AG04449 (cell line): ENCODE measurements at regions not wholly inside any gene's neighbourhood (a gene's known extent, or its start where the extent isn't known, plus 50 kb on each side); places are given as distances from the start of the nearest gene placed in this dataset.

Source experiments
- CTCF ChIA-PET: fragments of 350-600 bp; formaldehyde crosslinking; extraction: SDS; loops from one replicate; lab custom pipeline; 2021; ENCODE audit warnings: antibody characterized with exemption; lab: Yijun Ruan, JAX
- POLR2A ChIA-PET: fragments of 400-600, 350-600 bp; formaldehyde crosslinking; extraction: SDS; loops from one replicate; lab custom pipeline; 2020; ENCODE audit warnings: antibody characterized with exemption, inconsistent platforms; lab: Yijun Ruan, JAX
- DNase-seq: peaks from one replicate; pipeline ENCODE4 v3.0.0-alpha.2; 2010; ENCODE audit warnings: low read depth, low spot score
- H3K4me3 ChIP-seq: 2 replicates; pipeline ENCODE4 v1.5.1; 2011; ENCODE audit warnings: low read depth, mild to moderate bottlenecking, control low read depth, low read length
- TF ChIP-seq, protein P1 (sequence below): IDR thresholded peaks from one replicate; pipeline ENCODE4 v1.5.1; 2011; ENCODE audit warnings: mild to moderate bottlenecking, moderate library complexity, low read length, control low read depth, inconsistent platforms; ENCODE audit not compliant: insufficient read depth; ENCODE audit errors: missing control alignments

DNA sequence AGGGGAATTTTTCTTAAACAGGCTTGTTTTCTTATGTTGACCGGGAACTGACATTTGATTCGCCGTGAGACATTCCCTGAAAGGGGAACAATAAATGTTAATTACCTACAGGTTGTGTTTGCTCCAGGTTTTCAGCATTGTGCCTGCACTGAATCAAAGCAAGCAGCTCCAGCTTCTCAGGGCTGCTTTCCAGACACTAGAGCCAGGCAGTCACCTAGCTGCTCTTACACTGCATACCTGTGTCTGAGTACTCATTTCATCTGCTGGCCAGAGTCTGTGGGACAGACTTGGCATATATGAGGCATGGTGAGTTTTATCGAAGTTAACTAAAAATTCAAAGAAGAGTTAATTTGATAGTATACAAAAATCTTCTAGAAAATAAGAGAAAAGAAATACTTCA is 951.8 kb upstream of the MAP3K7 start:
- ChIA-PET CTCF (no interaction called here), POLR2A (no interaction called here)

DNA sequence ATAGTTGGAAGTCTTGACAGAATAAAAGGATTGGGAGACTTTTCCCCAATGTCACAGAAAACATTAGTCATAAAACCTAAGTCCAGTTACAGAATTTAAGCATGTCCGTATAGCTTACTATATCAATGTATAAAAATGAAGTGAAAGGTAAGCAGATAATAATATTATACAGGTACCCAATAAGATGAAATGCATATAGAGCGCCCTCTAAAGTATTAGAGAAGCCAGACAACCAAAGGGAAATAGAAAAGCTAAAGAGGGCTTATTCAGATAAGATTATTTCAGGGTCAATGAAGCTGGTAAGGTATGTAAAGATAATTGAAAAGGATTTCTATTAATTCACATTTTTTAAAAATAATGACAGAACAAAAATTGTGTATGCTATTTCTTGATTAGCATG is 947.7 kb upstream of the MAP3K7 start:
- no peak for DNase-seq
- TF ChIP-seq, protein P1, sequence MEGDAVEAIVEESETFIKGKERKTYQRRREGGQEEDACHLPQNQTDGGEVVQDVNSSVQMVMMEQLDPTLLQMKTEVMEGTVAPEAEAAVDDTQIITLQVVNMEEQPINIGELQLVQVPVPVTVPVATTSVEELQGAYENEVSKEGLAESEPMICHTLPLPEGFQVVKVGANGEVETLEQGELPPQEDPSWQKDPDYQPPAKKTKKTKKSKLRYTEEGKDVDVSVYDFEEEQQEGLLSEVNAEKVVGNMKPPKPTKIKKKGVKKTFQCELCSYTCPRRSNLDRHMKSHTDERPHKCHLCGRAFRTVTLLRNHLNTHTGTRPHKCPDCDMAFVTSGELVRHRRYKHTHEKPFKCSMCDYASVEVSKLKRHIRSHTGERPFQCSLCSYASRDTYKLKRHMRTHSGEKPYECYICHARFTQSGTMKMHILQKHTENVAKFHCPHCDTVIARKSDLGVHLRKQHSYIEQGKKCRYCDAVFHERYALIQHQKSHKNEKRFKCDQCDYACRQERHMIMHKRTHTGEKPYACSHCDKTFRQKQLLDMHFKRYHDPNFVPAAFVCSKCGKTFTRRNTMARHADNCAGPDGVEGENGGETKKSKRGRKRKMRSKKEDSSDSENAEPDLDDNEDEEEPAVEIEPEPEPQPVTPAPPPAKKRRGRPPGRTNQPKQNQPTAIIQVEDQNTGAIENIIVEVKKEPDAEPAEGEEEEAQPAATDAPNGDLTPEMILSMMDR = no peak
- no peak overlapping the region for H3K4me3 ChIP-seq
- ChIA-PET CTCF (no interaction called here), POLR2A (no interaction called here)

More for the DNA sequence above, 951.8 kb upstream of the MAP3K7 start:
- TF ChIP-seq, protein P1 = no peak
- no peak for DNase-seq
- no peak overlapping the region for H3K4me3 ChIP-seq

DNA sequence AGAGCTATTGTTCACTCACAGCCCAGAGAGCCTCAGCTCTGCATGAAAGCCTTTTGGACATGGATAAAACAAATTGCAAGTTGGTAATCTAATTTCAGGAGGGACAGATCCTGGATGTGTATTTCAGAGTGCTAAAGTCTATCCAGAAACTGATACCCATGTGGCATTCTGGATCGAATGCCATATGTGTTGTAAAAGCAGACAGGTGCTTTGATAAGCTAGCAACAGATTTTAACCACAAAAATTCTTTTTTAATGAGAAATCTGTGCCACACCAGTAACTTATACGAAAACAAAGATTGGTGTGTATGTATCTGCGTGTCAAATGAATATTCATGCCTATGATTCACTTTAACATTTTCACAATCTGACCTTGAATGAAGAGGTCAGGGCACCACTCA is 936.6 kb upstream of the MAP3K7 start:
- no peak overlapping the region for H3K4me3 ChIP-seq
- ChIA-PET POLR2A (no interaction called here), CTCF (no interaction called here)
- TF ChIP-seq, protein P1 = no peak
- DNase-seq = no peak

DNA sequence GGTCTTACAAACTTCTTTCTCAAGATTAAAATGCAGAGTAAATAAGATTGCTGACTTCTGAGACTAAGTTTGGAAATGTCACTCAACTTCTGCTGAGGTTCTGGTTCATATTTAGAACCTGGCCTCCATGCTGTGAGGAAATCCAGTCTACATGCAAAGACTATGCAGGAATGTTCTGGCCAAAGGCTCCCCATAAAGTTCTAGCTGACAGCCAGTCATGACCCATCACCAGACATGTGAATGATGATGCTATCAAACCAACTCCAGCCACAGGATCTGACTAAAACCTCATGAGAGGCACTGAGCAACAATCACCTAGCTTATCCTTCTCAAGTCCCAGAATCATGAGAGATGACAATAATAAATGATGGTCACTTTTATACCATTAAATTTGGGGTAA is 935.1 kb upstream of the MAP3K7 start:
- POLR2A ChIA-PET = no interaction called here

DNA sequence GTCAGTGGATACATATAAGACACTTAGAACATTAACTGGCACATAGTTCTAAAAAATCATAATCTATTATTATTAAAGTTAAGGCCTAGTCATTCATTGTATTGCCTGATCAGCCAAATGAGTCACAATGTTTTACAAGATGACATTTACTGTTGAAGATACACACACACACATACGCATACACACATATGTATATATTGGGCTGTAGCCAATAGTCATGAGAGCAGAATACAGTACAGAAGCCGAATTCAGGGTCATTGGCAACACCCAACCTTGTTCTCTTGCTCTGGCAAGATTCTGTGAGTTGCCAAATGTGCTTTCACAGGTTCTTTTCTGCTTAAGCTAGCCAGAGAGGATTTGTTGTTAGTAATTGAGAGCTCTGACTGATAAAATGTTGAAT is 922.8 kb upstream of the MAP3K7 start:
- DNase-seq = no peak
- CTCF ChIA-PET = no interaction called here
- POLR2A ChIA-PET = no interaction called here
- H3K4me3 ChIP-seq = no peak overlapping the region
- TF ChIP-seq, protein P1 = no peak

More for the DNA sequence above, 935.1 kb upstream of the MAP3K7 start:
- TF ChIP-seq, protein P1 = no peak
- H3K4me3 ChIP-seq = no peak overlapping the region
- DNase-seq = no peak
- CTCF ChIA-PET = no interaction called here

DNA sequence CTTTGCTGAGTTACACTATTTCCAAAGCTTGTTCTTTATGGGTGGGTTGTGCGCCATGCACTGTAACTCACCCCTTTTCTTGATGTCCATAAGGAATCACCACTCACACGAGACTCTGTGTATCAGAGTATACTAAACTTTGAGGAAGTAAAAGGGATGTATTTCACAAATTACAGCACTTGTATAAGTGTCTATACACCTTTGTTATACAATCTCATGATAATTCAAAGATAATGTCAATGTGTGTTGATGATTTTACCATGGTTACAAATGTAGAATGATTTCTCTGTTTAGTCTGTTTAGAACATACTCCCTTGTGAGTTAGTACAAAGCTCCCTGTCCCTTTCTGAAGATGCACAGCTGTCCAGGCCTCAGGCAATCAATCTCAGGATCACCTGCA is 922.2 kb upstream of the MAP3K7 start:
- POLR2A ChIA-PET = no interaction called here
- no peak overlapping the region for H3K4me3 ChIP-seq
- CTCF ChIA-PET = no interaction called here
- no peak for DNase-seq
- TF ChIP-seq, protein P1 = no peak

DNA sequence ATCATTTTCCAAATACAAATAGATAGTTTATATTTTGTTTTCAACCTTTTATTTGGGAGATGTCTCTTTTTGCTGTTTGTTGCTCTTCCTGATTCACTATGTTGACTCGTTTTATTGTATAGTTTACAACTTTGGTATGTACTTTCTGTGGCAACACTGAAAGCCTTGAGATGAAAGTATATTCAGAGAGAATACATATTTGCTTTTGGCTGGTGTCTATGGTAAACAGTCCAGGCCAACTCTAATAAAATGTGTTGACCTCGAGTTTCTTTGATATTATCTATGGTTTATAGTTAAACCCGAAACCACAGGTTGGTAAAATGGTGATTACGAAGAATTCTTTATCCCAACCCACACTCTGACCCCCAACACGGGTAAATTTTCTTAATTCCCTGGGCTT is 919.6 kb upstream of the MAP3K7 start:
- H3K4me3 ChIP-seq = no peak overlapping the region
- POLR2A ChIA-PET = no interaction called here
- TF ChIP-seq, protein P1 = no peak
- no peak for DNase-seq
- CTCF ChIA-PET = no interaction called here
